ENCODE measurements at regions not wholly inside any gene's neighbourhood (a gene's known extent, or its start where the extent isn't known, plus 50 kb on each side); places are given as distances from the start of the nearest gene placed in this dataset.
"Not testable (repeated sequence)": the region's sequence is repeated elsewhere in the genome, so short reads cannot be mapped to it uniquely, and the experiment has no call there.

- H3K27ac ChIP-seq (ENCODE audit: low read length); H3K4me1 ChIP-seq (ENCODE audit: insufficient read depth, low read length); H3K9me3 ChIP-seq (ENCODE audit: insufficient read depth, low read depth, low read length); H3K36me3 ChIP-seq (ENCODE audit: insufficient read depth, low read depth, low read length); H3K9ac ChIP-seq (ENCODE audit: low read depth, low read length); H3K4me3 ChIP-seq (ENCODE audit: low read length); H3K27me3 ChIP-seq (ENCODE audit: insufficient read depth, low read length): not testable (repeated sequence)
Measured at GRCh38 chr15:75792236-75792635, 51.0 kb upstream of the UBE2Q2 start.

DNA sequence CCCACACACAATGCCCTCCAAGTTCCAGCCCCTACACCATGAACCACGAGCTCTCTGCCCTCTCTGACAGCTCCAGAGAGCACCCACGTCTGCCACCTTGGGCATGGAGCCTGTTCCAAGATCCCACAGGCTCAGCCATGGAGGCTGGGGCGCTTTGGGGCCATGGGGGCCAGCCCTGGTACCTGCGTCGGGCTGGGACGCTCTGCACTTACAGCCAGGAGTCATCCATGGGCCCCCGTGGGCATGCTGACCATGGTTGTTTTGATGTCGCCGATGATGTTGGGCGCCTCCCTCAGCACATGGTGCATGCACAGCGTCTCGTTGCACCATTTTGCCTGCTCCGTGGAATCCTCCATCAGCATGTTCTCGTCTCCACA is 51.9 kb upstream of the UBE2Q2 start:
- no peak overlapping the region for H3K4me3 ChIP-seq (ENCODE audit: low read length)
- no peaks in the 10 kb centered on the region for H3K4me1 ChIP-seq (ENCODE audit: insufficient read depth, low read length)
- H3K9me3 ChIP-seq (ENCODE audit: insufficient read depth, low read depth, low read length) = no peaks in the 10 kb centered on the region
- no peaks in the 10 kb centered on the region for H3K27me3 ChIP-seq (ENCODE audit: insufficient read depth, low read length)
- no peak overlapping the region for H3K27ac ChIP-seq (ENCODE audit: low read length)
- H3K9ac ChIP-seq (ENCODE audit: low read depth, low read length) = no peak overlapping the region
- H3K36me3 ChIP-seq (ENCODE audit: insufficient read depth, low read depth, low read length) = no peaks in the 10 kb centered on the region

DNA sequence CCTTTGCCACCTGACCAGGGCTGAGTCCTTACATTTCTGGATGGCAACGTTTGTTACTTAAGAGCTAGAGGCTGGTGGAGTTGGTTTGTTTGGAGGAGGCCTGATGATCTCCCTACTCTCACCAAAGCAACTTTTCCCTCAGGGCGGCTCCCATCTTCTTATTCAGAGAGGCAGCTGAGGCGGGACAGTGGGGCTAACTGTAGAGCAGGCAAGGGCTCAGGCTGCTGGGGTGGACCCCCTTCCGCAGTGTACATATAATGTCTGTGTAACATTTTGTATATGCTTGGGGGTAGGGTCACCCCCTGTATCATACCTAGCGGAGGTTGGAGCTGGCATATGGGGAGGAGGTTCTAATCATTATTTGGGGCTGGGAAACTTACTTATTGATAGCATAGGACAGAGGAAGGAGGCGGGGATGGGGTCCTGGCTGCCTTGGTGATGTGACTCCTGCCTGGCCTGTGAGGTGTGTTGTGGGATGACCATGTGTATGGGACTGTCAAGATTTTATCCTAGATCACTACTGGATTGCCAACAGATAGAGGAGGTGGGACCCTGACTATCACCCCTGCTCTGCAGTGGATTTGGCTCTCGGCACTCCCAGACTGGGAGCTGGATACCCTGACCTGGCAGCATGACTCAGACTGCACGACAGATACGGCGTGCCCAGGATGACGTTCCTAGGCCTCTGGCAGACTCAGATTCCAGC is 52.5 kb upstream of the UBE2Q2 start:
- Histone ChIP-seq H3K27ac (ENCODE audit: low read length) (no peak overlapping the region), H3K27me3 (ENCODE audit: insufficient read depth, low read length) (no peaks in the 10 kb centered on the region), H3K4me3 (ENCODE audit: low read length) (no peak overlapping the region), H3K4me1 (ENCODE audit: insufficient read depth, low read length) (no peaks in the 10 kb centered on the region), H3K36me3 (ENCODE audit: insufficient read depth, low read depth, low read length) (no peaks in the 10 kb centered on the region), H3K9me3 (ENCODE audit: insufficient read depth, low read depth, low read length) (no peaks in the 10 kb centered on the region), H3K9ac (ENCODE audit: low read depth, low read length) (no peak overlapping the region)

GRCh38 chr15:75786575-75786947 is 56.7 kb upstream of the UBE2Q2 start:
- Histone ChIP-seq H3K36me3 (ENCODE audit: insufficient read depth, low read depth, low read length) (no peaks in the 10 kb centered on the region), H3K4me3 (ENCODE audit: low read length) (peak overlapping the region; percentile 38; the same call in 1 of the 2 replicates), H3K9me3 (ENCODE audit: insufficient read depth, low read depth, low read length) (no peaks in the 10 kb centered on the region), H3K9ac (ENCODE audit: low read depth, low read length) (no peak overlapping the region), H3K4me1 (ENCODE audit: insufficient read depth, low read length) (no peaks in the 10 kb centered on the region), H3K27me3 (ENCODE audit: insufficient read depth, low read length) (peaks cover 8% of the 10 kb centered on the region; the same call in 1 of the 2 replicates), H3K27ac (ENCODE audit: low read length) (no peak overlapping the region)

GRCh38 chr15:75785771-75786574 is 57.3 kb upstream of the UBE2Q2 start:
- peaks cover 8% of the 10 kb centered on the region; the same call in 1 of the 2 replicates for H3K27me3 ChIP-seq (ENCODE audit: insufficient read depth, low read length)
- no peak overlapping the region for H3K9ac ChIP-seq (ENCODE audit: low read depth, low read length)
- peak overlapping the region; percentile 38; the same call in 1 of the 2 replicates for H3K4me3 ChIP-seq (ENCODE audit: low read length)
- H3K27ac ChIP-seq (ENCODE audit: low read length) = no peak overlapping the region
- H3K4me1 ChIP-seq (ENCODE audit: insufficient read depth, low read length) = no peaks in the 10 kb centered on the region
- H3K9me3 ChIP-seq (ENCODE audit: insufficient read depth, low read depth, low read length) = no peaks in the 10 kb centered on the region
- no peaks in the 10 kb centered on the region for H3K36me3 ChIP-seq (ENCODE audit: insufficient read depth, low read depth, low read length)

- not testable (repeated sequence) for H3K27me3 ChIP-seq (ENCODE audit: insufficient read depth, low read length); H3K36me3 ChIP-seq (ENCODE audit: insufficient read depth, low read depth, low read length); H3K9me3 ChIP-seq (ENCODE audit: insufficient read depth, low read depth, low read length); H3K9ac ChIP-seq (ENCODE audit: low read depth, low read length); H3K27ac ChIP-seq (ENCODE audit: low read length); H3K4me1 ChIP-seq (ENCODE audit: insufficient read depth, low read length); H3K4me3 ChIP-seq (ENCODE audit: low read length)
Measured at GRCh38 chr15:75784511-75785480, 58.5 kb upstream of the UBE2Q2 start.

DNA sequence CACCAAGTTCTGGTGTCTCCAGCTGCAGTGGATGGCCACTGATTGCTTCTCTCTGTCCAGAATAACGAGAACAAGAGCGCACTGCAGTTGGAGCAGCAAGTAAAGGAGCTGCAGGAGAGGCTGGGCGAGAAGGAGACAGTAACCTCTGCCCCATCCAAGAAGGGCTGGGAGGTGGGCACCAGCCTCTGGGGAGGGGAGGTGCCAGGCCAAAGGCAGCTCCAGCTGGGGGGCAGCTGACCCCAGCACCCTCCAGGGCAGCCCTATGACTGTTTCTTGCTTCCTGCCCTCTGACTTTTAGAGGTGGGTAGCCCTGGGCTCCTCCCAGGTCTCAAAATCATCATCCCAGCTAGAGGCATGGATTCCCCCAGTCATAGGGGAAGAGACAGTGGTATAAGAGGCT is 59.7 kb upstream of the UBE2Q2 start:
- H3K4me1 ChIP-seq (ENCODE audit: insufficient read depth, low read length); H3K9ac ChIP-seq (ENCODE audit: low read depth, low read length); H3K27me3 ChIP-seq (ENCODE audit: insufficient read depth, low read length); H3K4me3 ChIP-seq (ENCODE audit: low read length); H3K36me3 ChIP-seq (ENCODE audit: insufficient read depth, low read depth, low read length); H3K27ac ChIP-seq (ENCODE audit: low read length); H3K9me3 ChIP-seq (ENCODE audit: insufficient read depth, low read depth, low read length): not testable (repeated sequence)

DNA sequence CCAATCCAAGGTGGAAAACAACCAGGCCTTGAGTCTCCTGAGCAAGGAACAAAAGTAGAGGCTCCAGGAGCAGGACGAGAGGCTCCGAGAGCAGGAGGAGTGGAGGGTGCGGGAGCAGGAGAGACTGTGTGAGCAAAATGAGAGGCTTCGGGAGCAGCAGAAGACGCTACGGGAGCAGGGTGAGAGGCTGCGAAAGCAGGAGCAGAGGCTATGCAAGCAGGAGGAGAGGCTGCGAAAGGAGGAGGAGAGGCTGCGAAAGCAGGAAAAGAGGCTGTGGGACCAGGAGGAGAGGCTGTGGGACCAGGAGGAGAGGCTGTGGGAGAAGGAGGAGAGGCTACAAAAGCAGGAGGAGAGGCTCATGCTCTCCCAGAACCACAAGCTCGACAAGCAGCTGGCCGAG is 60.3 kb upstream of the UBE2Q2 start:
- Histone ChIP-seq H3K27ac (ENCODE audit: low read length) (no peak overlapping the region), H3K36me3 (ENCODE audit: insufficient read depth, low read depth, low read length) (no peaks in the 10 kb centered on the region), H3K4me1 (ENCODE audit: insufficient read depth, low read length) (0 out of 2 replicates have a peak, but pooled peaks cover under 1% of the 10 kb centered on the region), H3K9me3 (ENCODE audit: insufficient read depth, low read depth, low read length) (no peaks in the 10 kb centered on the region), H3K27me3 (ENCODE audit: insufficient read depth, low read length) (peaks cover 8% of the 10 kb centered on the region; the same call in 1 of the 2 replicates), H3K4me3 (ENCODE audit: low read length) (no peak overlapping the region), H3K9ac (ENCODE audit: low read depth, low read length) (no peak overlapping the region)

DNA sequence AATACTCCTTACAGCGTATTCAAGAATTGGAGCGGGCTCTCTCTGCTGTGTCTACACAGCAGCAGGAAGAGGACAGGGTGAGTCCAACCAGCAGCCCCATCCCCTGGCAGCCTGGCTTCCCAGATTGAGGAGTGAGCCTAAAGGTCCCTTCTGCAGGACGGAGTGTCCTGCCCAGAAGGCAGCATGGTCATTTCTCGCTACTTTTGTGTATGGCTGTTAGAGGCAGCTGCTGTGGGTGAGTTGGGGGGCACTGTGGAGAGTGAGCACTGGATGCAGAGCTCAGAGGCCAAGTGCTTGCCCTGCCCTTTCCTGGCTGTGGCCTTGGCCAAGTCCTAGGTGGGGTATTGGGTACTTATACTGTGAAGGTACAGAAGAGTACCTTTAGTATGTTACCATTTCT is 62.3 kb upstream of the UBE2Q2 start:
- H3K36me3 ChIP-seq (ENCODE audit: insufficient read depth, low read depth, low read length); H3K4me3 ChIP-seq (ENCODE audit: low read length); H3K9ac ChIP-seq (ENCODE audit: low read depth, low read length); H3K4me1 ChIP-seq (ENCODE audit: insufficient read depth, low read length); H3K27me3 ChIP-seq (ENCODE audit: insufficient read depth, low read length); H3K9me3 ChIP-seq (ENCODE audit: insufficient read depth, low read depth, low read length); H3K27ac ChIP-seq (ENCODE audit: low read length): not testable (repeated sequence)

DNA sequence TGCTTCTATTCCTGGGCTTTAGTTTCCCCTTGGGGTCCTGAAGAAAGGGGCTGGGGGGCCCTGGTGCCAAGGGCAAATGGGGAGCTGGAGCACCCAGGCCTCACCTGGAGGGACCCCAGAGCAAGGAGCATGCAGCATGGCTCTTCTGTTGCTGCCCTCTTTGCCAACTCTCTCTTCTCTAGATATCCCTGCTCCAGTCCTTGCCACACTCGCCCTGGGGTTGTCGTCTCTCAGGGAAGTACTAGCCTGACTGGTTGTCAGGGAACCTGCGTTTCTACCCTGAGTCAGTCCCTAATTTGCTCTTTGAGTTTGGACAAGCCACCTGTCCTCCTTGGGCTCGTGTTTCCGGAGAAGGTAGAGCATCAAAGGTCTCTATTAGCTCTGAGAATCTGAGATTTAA is 63.7 kb upstream of the UBE2Q2 start:
- Histone ChIP-seq H3K4me1 (ENCODE audit: insufficient read depth, low read length) (peaks cover 6% of the 10 kb centered on the region), H3K27ac (ENCODE audit: low read length) (no peak overlapping the region), H3K36me3 (ENCODE audit: insufficient read depth, low read depth, low read length) (no peaks in the 10 kb centered on the region), H3K27me3 (ENCODE audit: insufficient read depth, low read length) (peaks cover 8% of the 10 kb centered on the region; the same call in 1 of the 2 replicates), H3K4me3 (ENCODE audit: low read length) (no peak overlapping the region), H3K9me3 (ENCODE audit: insufficient read depth, low read depth, low read length) (no peaks in the 10 kb centered on the region), H3K9ac (ENCODE audit: low read depth, low read length) (no peak overlapping the region)

DNA sequence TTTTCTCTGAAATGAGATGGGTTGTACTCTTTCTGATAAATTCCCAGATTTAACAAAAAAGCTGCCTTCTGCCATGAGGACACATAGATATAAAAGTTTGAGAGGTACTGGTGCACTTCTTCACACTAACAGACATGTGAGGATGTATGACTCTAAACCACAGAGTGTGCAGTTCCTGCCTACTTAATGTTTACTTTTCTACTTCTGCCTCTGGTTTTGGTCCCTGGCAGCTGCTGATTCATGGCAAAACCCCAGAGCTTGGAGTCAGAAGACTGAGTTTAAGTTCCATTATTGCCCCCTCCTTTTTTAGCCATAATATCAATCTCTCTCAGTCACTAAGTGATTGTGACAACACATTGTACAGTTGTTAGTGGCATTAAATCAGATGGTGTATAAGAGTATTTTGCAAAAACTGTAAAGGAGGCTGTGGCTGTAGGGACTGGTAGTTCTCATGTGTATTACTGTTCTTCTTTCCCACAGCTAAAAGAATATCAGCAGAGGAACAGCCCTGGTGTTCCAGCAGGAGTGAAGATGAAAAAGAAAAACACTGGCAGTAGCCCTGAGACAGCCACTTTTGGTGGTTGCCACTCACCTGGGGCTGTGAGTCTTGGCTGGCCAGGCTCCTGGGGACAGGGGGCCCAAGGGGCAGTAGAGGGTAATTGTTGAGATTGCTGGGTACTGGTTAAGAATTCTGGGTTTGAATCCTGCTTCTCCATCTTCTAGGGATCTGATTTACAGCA is 64.4 kb upstream of the CSPG4 start:
- H3K27me3 ChIP-seq (ENCODE audit: insufficient read depth, low read length); H3K27ac ChIP-seq (ENCODE audit: low read length); H3K4me1 ChIP-seq (ENCODE audit: insufficient read depth, low read length): not testable (repeated sequence)

More for the DNA sequence above, 64.4 kb upstream of the CSPG4 start:
- not testable (repeated sequence) for H3K36me3 ChIP-seq (ENCODE audit: insufficient read depth, low read depth, low read length); H3K9ac ChIP-seq (ENCODE audit: low read depth, low read length); H3K4me3 ChIP-seq (ENCODE audit: low read length); H3K9me3 ChIP-seq (ENCODE audit: insufficient read depth, low read depth, low read length)

All from iPS-20b (cell line).